Mesendoderm (in vitro differentiated cells): ENCODE measurements at regions not wholly inside any gene's neighbourhood (a gene's known extent, or its start where the extent isn't known, plus 50 kb on each side); places are given as distances from the start of the nearest gene placed in this dataset.
"Not testable (repeated sequence)": the region's sequence is repeated elsewhere in the genome, so short reads cannot be mapped to it uniquely, and the experiment has no call there.

Experiments
- DNase-seq: peaks from one replicate; pipeline ENCODE4 v3.0.0; 2013
- H2AK5ac ChIP-seq: 2 replicates; pipeline ENCODE4 v1.6.1; 2013; ENCODE audit warnings: low read length, inconsistent platforms
- H2BK120ac ChIP-seq: 2 replicates; pipeline ENCODE4 v1.6.1; 2013; ENCODE audit warnings: low read depth, mild to moderate bottlenecking, low read length, moderate library complexity, mixed read lengths
- H2BK15ac ChIP-seq: replicated peaks from 2 replicates; pipeline ENCODE4 v1.6.1; 2013; ENCODE audit warnings: low read depth, mild to moderate bottlenecking, moderate library complexity
- H2BK5ac ChIP-seq: 2 replicates; pipeline ENCODE4 v1.6.1; 2013; ENCODE audit warnings: low read length, inconsistent platforms
- H3K18ac ChIP-seq: 2 replicates; pipeline ENCODE4 v1.6.1; 2013; ENCODE audit warnings: mild to moderate bottlenecking, low read length, mixed read lengths
- H3K23ac ChIP-seq: one replicate; pipeline ENCODE4 v1.6.1; 2013; ENCODE audit warnings: low read length
- H3K27ac ChIP-seq: 2 replicates; pipeline ENCODE4 v1.5.1; 2013; ENCODE audit warnings: low read depth, mild to moderate bottlenecking, inconsistent platforms, low read length, moderate library complexity
- H3K27me3 ChIP-seq: 2 replicates; pipeline ENCODE4 v1.6.1; 2013; ENCODE audit warnings: low read length, control low read depth, mild to moderate bottlenecking, inconsistent platforms; ENCODE audit not compliant: insufficient read depth, poor library complexity
- H3K36me3 ChIP-seq: 2 replicates; pipeline ENCODE4 v1.6.1; 2013; ENCODE audit warnings: low read length, inconsistent platforms; ENCODE audit not compliant: control insufficient read depth, insufficient read depth
- H3K4ac ChIP-seq: one replicate; pipeline ENCODE4 v1.6.1; 2013; ENCODE audit warnings: low read depth, mild to moderate bottlenecking, low read length, moderate library complexity
- H3K4me1 ChIP-seq: 2 replicates; pipeline ENCODE4 v1.6.1; 2013; ENCODE audit warnings: low read depth, low read length, inconsistent platforms; ENCODE audit not compliant: control insufficient read depth
- H3K4me2 ChIP-seq: 2 replicates; pipeline ENCODE4 v1.6.1; 2013; ENCODE audit warnings: low read length
- H3K4me3 ChIP-seq: 2 replicates; pipeline ENCODE4 v1.5.1; 2013; ENCODE audit warnings: mild to moderate bottlenecking, low read length
- H3K56ac ChIP-seq: one replicate; pipeline ENCODE4 v1.6.1; 2013; ENCODE audit warnings: low read length
- H3K79me1 ChIP-seq: 2 replicates; pipeline ENCODE4 v1.6.1; 2013; ENCODE audit warnings: low read length, inconsistent platforms
- H3K79me2 ChIP-seq: 2 replicates; pipeline ENCODE4 v1.6.1; 2013; ENCODE audit warnings: mild to moderate bottlenecking, low read length; ENCODE audit not compliant: control insufficient read depth, insufficient read depth
- H3K9ac ChIP-seq: 2 replicates; pipeline ENCODE4 v1.6.1; 2013; ENCODE audit warnings: low read length, inconsistent platforms
- H4K5ac ChIP-seq: one replicate; pipeline ENCODE4 v1.6.1; 2013; ENCODE audit warnings: low read length
- H4K8ac ChIP-seq: one replicate; pipeline ENCODE4 v1.6.1; 2013; ENCODE audit warnings: low read depth, mild to moderate bottlenecking, control low read depth, low read length, moderate library complexity
- WGBS: extraction: QIAGEN DNeasy Blood & Tissue Kit; methylation state at CpG from one replicate; pipeline ENCODE4 v1.1.7; 2013; ENCODE audit warnings: low lambda C conversion rate, missing lambda C conversion rate; ENCODE audit not compliant: insufficient coverage; ENCODE audit errors: extremely low coverage; 5-methylcytosine and 5-hydroxymethylcytosine counted together

DNA sequence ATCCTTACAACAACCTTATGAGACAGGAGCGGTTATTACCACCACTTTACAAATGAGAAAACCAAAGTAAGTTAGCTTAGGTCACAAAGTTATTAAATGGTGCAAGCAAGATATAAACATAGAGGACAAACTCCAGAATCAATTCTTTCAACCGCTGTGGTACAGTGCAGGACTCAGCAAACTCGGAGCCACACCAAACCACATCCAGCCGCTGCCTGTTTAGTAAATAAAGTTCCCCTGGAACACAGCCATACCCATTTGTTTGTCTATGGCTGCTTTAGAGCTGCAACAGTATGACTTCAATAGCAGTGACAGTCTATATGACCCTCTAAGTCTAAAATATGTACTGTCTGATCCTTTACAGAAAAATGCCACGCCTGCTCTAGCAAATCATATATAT lies 1567.2 kb upstream of the WWC1 start:
- H3K27me3 ChIP-seq, result no peaks in the 10 kb centered on the region
- no peak overlapping the region for H3K4ac ChIP-seq
- H3K36me3 ChIP-seq, result no peaks in the 10 kb centered on the region
- H3K79me2 ChIP-seq, result no peaks in the 10 kb centered on the region
- WGBS, result no CpG with 5 or more reads among the region's 5 CpGs
- H3K27ac ChIP-seq, result no peak overlapping the region
- no peak overlapping the region for H2BK15ac ChIP-seq
- no peak overlapping the region for H3K18ac ChIP-seq
- no peak overlapping the region for H4K5ac ChIP-seq
- no peak overlapping the region for H2BK120ac ChIP-seq
- no peak overlapping the region for H2BK5ac ChIP-seq
- no peak overlapping the region for H4K8ac ChIP-seq
- H3K4me1 ChIP-seq, result no peaks in the 10 kb centered on the region
- H3K23ac ChIP-seq, result no peak overlapping the region
- no peak overlapping the region for H3K9ac ChIP-seq
- H3K4me2 ChIP-seq, result no peak overlapping the region
- H3K56ac ChIP-seq, result no peak overlapping the region
- H2AK5ac ChIP-seq, result no peak overlapping the region
- DNase-seq, result no peak
- no peak overlapping the region for H3K4me3 ChIP-seq
- H3K79me1 ChIP-seq, result no peaks in the 10 kb centered on the region

DNA sequence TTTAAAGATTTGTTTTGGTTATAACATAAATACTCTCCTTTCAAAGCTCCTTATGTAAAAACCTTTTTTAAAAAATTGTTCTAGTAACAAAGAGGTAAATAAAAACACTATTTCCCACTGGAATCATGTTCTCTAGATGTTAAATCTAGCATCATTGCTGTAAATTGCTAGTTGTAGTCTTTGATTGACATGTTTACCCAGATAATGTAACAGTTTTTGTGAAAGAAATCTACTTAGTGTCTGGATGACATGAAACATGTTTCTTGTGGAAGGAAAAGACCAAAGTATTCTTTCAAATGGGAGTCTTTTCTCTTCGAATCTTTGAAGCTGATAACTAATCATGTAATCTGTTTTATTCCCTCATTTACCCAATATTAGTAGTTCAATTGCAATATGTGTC lies 1565.9 kb upstream of the WWC1 start:
- no peaks in the 10 kb centered on the region for H3K4me1 ChIP-seq
- H3K4me3 ChIP-seq, result no peak overlapping the region
- no peaks in the 10 kb centered on the region for H3K36me3 ChIP-seq
- H4K5ac ChIP-seq, result no peak overlapping the region
- H2BK15ac ChIP-seq, result no peak overlapping the region
- no peak overlapping the region for H3K23ac ChIP-seq
- H3K4ac ChIP-seq, result no peak overlapping the region
- no peak overlapping the region for H3K18ac ChIP-seq
- no CpG with 5 or more reads among the region's 1 CpG for WGBS
- no peak overlapping the region for H3K56ac ChIP-seq
- H4K8ac ChIP-seq, result no peak overlapping the region
- H3K27ac ChIP-seq, result no peak overlapping the region
- H2BK5ac ChIP-seq, result no peak overlapping the region
- H3K79me2 ChIP-seq, result no peaks in the 10 kb centered on the region
- DNase-seq, result no peak
- no peak overlapping the region for H3K9ac ChIP-seq
- no peaks in the 10 kb centered on the region for H3K79me1 ChIP-seq
- no peak overlapping the region for H3K4me2 ChIP-seq
- H2AK5ac ChIP-seq, result no peak overlapping the region
- no peak overlapping the region for H2BK120ac ChIP-seq
- no peaks in the 10 kb centered on the region for H3K27me3 ChIP-seq

DNA sequence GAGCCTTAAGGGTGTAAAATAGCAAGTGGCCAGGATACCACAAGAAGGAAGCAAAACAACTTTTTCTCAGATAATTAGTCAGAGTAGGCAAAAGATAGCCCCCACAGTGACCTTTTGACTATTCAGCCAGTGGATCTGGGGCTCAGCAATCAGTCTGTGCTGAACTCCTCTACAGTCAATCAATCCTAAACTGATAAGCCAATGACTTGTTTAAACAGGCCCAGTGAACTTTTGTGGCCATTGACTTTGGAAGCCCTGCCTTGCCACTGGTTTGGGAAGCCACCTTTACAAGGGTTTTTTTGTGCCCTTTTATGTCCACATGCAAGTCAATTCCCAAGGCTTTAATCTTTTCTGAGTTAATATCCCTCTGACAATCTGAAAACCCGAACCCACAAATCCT lies 1565.0 kb upstream of the WWC1 start:
- no peak overlapping the region for H3K4ac ChIP-seq
- no peak overlapping the region for H4K5ac ChIP-seq
- no peak overlapping the region for H2BK5ac ChIP-seq
- no peaks in the 10 kb centered on the region for H3K27me3 ChIP-seq
- no peak overlapping the region for H2BK15ac ChIP-seq
- no peak overlapping the region for H3K23ac ChIP-seq
- WGBS, result no CpG with 5 or more reads among the region's 1 CpG
- DNase-seq, result peak; percentile 65
- no peak overlapping the region for H3K18ac ChIP-seq
- H3K79me1 ChIP-seq, result no peaks in the 10 kb centered on the region
- no peak overlapping the region for H2BK120ac ChIP-seq
- H3K56ac ChIP-seq, result no peak overlapping the region
- H3K9ac ChIP-seq, result no peak overlapping the region
- no peak overlapping the region for H4K8ac ChIP-seq
- H2AK5ac ChIP-seq, result no peak overlapping the region
- no peaks in the 10 kb centered on the region for H3K36me3 ChIP-seq
- no peak overlapping the region for H3K4me3 ChIP-seq
- H3K4me2 ChIP-seq, result no peak overlapping the region
- H3K4me1 ChIP-seq, result no peaks in the 10 kb centered on the region
- no peaks in the 10 kb centered on the region for H3K79me2 ChIP-seq
- H3K27ac ChIP-seq, result no peak overlapping the region

DNA sequence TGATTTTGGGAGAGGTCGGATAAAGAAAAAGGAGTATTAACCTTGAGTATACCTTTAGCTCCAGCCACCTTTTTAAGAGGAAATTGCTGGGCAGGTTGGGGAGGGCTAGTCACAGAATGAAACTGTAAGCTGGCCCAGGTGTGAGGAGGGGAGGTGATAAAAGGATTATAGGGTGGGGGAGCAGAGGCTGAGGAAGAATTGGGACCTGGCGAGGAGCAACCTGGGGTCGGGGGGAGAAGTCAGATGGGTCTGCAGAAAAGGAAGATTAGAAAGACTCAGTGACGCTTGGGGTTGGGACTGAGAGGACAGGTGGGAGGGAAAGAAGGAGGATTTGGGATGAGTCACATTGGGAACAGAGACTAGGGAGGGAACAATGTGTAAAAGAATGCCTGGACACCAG lies 1548.5 kb upstream of the WWC1 start:
- H2AK5ac ChIP-seq, H4K8ac ChIP-seq, H3K4me3 ChIP-seq, H3K79me2 ChIP-seq, H3K36me3 ChIP-seq, H2BK120ac ChIP-seq, H3K4me1 ChIP-seq, H3K27me3 ChIP-seq, H2BK15ac ChIP-seq, H3K79me1 ChIP-seq, H3K23ac ChIP-seq, H3K4me2 ChIP-seq, H4K5ac ChIP-seq, H2BK5ac ChIP-seq, H3K18ac ChIP-seq, H3K9ac ChIP-seq, H3K27ac ChIP-seq, H3K56ac ChIP-seq: not testable (repeated sequence)
- WGBS, result no CpG with 5 or more reads among the region's 4 CpGs
- peak overlapping the region; percentile 36 for H3K4ac ChIP-seq
- peak; percentile 62 for DNase-seq

DNA sequence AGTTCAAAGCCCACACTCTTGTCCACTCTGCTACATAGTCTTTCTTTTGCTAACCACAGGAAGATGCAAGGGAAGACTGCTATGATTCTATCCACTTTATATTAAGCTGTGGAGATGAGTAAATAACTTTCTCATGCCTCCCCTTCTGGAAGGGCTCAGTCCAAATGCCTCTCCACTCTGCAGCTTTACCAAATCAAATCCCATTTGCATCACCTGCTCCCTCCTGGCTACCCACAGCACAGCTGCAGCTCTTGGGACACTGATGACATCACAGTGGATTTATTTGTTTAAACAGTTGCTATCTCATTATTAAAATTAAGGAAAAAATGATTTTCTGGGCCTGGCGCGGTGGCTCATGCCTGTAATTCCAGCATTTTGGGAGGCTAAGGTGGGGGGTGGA lies 1544.9 kb upstream of the WWC1 start:
- Histone ChIP-seq H3K36me3 (no peaks in the 10 kb centered on the region), H3K4ac (no peak overlapping the region), H4K8ac (peak overlapping the region; percentile 28), H3K56ac (no peak overlapping the region), H3K23ac (no peak overlapping the region), H3K27me3 (no peaks in the 10 kb centered on the region), H3K4me3 (no peak overlapping the region), H2AK5ac (no peak overlapping the region), H3K4me1 (no peaks in the 10 kb centered on the region), H2BK15ac (no peak overlapping the region), H2BK5ac (no peak overlapping the region), H3K18ac (no peak overlapping the region), H3K79me2 (no peaks in the 10 kb centered on the region), H3K9ac (no peak overlapping the region), H3K27ac (no peak overlapping the region), H3K4me2 (no peak overlapping the region), H2BK120ac (no peak overlapping the region), H3K79me1 (no peaks in the 10 kb centered on the region), H4K5ac (no peak overlapping the region)
- no CpG with 5 or more reads among the region's 2 CpGs for WGBS
- no peak for DNase-seq

DNA sequence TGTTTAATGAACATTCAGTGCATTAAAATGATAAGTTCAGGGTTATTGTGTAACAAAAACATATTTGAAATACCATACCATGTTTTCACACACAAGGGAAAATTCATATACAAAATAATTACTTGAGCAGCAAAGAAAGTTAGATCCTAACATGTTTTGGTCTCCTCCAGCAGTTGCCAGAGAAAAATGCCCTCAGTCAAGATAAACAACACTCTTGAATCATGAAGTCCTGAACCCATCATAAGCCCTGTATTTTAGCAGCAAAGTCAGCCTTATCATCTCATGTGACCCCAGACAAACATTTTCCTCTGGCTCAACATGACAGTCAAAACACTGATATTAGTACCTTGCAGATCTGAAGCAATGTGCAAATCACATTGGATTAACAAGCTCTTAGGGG lies 1541.1 kb upstream of the WWC1 start:
- Histone ChIP-seq H3K4me1 (no peaks in the 10 kb centered on the region), H3K9ac (no peak overlapping the region), H3K18ac (no peak overlapping the region), H4K8ac (no peak overlapping the region), H3K79me1 (no peaks in the 10 kb centered on the region), H2AK5ac (no peak overlapping the region), H2BK5ac (no peak overlapping the region), H3K56ac (no peak overlapping the region), H3K36me3 (no peaks in the 10 kb centered on the region), H3K4me3 (no peak overlapping the region), H2BK15ac (no peak overlapping the region), H3K4me2 (no peak overlapping the region), H4K5ac (no peak overlapping the region), H3K4ac (no peak overlapping the region), H3K27ac (no peak overlapping the region), H3K79me2 (no peaks in the 10 kb centered on the region), H3K27me3 (no peaks in the 10 kb centered on the region), H2BK120ac (no peak overlapping the region), H3K23ac (no peak overlapping the region)
- DNase-seq, result no peak
